EL (cell line): ENCODE measurements at regions not wholly inside any gene's neighbourhood (a gene's known extent, or its start where the extent isn't known, plus 50 kb on each side); places are given as distances from the start of the nearest gene placed in this dataset.

Experiments
- DNase-seq: peaks from one replicate; pipeline ENCODE4 v3.0.0-alpha.2; 2016

DNA sequence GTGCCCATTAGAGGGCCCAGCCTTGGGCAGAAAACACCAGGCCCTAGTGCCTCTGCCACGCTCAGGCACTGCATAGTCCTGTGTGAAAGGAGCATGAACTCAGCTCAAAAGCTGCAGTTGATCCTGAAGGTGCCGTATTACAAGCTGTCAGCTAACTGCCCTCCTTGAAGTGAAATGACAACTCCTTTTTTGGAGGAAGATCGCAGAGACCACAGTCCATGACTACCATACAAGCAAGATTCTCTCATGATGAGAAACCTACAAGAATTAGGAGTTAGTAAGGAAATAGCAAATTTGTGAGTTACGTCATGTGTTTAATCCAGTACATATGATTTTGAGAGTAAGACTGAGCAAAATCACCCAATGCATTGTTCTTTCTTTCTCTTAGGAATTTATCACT lies 513.9 kb upstream of the NR2F2 start:
- no peak for DNase-seq

DNA sequence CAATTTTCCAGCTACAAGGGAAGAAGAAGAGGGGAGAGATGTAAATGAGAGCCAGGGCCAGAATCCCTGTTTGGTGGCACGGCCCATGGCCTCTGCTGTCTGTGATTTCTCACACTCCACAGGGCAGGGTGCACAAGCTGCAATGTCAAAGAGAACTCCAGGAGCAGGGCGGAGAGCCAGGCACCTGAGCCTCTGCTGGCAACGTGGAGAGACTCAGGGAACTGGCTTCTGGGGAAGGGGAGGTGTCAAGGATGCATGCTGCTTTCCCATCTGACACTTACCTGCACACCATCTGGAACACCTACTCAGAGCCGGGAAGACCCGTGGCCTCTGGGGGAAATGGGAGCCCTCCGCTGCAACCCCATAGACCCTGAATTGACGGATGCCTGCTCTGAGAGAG lies 507.5 kb upstream of the NR2F2 start:
- DNase-seq: no peak

DNA sequence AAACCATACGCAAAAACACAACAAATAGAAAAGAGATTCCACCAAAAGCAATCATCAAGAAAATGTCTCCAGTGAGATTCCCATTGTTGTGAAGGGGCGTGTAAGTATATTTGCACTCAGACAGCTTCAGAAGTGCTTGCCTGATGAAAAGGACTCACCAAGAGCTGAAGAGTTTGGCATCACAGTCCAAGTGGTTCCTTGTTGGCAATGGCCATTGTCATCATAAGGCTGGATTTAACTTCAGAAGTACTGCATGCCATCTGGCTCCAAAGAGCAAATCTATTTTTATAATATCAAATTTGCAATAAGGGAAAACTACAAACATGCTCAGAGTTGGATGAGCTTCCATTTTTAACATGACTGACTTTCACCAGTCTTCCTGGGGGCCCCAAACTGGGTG lies 505.3 kb upstream of the NR2F2 start:
- no peak for DNase-seq

DNA sequence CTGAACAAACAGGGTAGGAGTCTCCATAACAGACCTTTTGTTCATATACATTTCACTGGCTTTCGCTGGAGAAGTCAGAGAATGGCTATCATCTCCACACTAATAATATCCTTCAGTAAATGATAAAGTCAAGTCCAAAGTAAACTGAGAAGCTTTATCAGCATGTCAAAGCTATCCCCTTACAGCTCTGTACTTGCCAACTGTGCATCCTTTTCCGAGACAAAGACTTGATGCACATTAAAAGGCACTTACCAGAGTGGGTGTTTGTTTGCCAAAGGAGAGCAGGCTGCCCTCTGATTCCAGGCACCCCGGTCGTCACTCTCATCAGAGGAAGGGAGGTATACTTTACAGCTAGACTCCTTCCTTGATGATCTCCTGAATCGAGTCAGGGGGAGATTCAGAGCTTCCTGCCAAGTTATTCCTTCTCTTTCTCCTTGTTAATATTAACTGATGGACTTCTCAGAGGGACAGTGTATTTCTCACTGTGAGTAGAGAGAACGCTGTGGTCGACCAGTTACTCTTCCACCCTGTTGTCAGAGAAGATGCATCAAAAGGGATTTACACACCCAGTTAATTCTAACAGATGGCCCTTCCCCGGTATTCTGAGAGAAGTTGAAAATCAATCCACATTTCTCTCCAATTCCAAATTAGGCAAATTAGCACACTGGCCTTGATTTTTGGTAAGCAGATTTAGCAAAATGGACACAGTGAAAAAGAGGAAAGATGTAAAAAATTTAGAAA lies 504.7 kb upstream of the NR2F2 start:
- DNase-seq: no peak

DNA sequence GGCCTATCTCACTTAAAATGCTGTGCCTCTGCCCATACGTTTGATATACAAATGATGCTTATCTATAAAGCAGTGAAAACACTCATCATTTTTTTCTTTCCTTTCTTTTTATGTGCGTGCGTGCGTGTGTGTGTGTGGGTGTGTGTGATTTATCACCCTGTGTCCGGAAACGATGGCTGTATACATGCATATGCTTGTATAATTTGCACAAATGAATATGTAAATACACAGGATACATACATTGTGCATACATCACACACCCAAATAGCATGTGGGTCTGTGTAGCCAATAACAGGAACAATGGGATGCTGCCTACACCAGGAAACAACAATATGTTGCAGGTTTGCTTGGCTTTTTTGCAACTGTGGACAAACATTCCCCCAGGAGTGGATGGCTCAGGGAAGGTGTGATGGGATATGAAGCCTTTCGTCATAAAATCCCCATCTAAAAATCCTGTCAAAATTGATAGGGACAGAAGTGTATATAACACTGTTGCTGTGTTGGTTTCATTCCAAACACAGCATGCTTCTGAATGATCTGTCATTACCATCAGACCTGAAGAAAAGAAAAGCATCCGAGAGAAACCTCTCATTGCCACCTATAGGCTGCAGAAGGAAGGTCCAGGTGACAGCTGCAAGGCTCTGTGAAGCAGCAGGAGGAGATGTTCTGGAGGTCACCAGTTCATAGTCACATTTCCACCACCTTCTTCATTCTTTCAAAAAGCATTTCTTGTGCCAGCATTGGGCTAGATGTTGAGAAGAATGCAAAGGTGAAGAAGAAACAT lies 503.9 kb upstream of the NR2F2 start:
- no peak for DNase-seq

DNA sequence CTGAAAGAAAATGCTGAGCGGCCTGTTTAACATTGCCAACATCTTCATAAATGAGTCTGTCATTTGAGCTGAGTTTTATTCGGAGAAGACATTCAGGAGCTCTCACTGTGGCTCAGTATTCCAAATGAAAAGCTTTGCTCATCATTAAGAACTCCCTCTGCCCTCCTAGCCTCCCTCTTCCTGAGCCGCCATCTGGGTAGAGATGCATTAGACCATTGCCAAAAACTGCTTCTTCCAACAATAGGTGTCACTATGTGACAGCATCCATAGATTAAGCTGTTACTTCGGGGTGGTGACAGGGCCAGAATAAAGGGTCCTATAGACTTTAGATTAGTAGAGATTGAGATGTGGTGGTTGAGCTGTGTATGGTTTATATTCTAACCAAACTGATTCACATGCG lies 501.4 kb upstream of the NR2F2 start:
- no peak for DNase-seq

DNA sequence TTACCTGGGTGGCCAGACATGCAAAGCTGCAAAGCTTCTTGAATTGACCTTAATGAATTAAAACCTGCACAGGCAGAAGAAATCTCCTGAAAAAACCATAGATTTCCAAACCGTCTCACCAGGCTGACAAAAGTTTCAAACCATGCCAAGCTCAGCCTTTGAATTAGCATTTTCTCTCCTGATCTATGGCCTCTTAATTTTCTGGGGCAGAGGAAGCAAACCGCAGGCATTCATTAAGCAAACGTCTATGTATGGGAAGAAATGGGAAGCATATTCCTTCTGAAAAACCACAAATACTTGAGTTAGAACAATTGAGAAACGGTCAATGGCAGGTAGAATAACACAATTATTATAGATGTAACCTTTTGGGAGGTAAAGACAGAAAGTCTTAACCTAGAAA lies 500.2 kb upstream of the NR2F2 start:
- DNase-seq: no peak

DNA sequence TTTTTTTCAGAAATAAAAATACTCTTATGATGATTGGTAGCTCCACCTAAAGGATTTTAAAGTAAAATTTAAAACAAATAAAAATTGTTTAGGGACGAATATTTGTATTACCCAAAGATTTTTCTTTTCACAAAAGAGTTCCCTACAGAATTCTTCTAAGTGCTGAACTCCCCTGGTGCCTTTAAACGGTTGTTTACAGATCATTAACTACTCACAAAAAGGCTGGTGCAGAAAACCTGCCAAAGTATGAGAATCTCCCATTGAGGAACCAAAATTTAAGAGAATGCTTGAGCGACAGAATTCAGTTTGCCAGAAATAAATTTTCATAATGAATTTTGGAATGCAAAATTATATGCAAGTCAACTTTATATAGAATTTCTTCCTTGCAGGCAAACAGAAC lies 497.8 kb upstream of the NR2F2 start:
- DNase-seq: no peak

DNA sequence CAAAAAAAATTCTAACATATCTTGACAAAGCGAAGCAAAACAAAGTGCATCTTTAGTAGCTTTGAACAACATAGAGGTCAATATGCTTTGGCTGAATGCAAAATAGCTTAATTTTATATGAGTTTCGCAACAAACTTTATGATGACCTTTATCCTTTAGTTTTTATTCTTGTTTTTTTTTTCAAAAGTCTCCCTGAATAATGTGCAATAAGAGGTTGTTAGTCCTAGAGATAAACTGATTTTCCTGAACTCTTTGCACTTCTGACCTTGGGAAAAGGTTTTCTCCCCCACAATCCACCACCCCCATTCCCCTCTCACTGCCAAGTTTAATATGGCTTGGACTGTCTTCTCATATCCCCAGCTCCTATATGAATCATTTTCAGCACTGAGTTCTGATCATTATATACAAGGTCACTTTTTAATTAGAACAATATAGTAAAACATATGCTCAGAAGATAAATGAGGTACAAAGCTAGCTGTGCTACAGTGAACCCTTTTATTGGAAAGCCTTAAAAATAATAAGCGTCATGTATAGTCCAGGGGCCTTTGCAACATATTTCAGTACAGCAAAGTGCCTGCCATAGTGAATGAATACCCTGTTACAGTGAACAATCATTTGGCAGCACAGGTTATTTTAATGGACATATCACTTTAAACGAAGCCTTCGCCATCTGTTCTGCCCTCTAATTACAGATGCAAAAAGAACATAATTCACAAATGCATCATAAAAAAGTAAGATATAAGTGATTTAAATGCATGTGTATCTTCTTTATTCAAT lies 496.3 kb upstream of the NR2F2 start:
- no peak for DNase-seq

DNA sequence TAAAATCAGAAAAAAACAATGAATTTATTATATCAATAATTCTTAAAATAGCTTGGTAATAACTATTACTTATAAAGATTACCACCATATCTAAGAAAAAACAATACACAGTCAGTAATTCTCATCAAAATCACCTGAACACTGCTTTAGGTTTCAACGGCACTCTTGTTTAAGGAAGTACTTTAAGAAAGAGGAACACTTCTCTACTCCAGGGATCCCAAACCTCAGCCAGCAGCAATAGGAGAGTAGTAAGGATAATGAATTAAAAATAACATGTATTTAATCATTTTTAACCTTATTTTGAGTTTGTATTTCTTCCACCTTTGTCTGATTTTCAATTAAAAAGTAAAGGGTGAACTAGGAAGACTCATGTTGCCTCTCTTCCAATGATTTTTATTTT lies 494.0 kb upstream of the NR2F2 start:
- no peak for DNase-seq

DNA sequence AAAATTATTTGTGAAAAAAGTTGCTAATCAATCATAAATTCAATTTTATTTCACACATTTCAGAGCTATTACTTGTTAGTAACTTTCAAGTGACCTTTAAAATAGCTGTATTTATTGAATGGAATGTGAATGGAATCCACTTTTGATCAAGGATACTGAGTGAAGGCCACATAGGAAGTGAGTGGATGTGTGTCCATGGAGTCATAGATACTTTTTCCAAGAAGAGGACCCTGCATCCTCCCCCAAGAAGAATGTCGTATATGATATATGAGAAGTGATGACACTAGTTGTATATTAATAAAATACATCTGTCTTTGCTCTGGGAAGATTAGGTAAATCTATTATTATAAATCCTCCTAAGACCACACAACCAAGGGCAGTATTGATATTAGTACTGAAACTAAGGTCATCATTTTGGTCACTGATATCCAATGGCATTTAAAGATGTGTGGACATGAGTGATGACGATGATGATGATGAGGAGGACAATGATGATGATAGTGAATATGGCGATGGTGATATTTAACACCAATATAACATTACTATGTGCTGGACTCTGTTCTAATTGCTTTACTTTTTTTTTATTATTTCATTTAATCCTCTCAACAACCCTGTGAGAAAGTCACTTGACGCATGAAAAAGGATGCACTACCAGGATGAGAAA lies 493.0 kb upstream of the NR2F2 start:
- no peak for DNase-seq

DNA sequence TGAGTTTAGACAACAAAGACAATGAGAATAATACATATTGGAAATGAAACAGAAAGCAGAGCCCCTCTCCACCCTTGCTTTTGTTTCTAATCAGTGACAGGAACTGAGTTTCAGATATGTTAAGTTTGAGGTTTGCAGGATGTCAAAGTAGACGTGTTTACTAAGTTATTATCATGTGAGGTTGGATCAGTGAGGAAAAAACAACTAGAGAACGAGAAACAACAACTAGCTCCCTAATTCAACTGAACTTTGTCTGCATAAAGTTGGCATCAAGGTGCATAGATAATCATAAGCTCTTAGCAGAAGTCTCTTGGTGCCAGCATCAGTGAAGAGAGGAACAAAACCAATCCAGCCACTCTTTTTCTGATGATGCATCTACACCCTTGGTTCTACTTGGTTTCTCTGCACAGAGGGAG lies 491.1 kb upstream of the NR2F2 start:
- no peak for DNase-seq

DNA sequence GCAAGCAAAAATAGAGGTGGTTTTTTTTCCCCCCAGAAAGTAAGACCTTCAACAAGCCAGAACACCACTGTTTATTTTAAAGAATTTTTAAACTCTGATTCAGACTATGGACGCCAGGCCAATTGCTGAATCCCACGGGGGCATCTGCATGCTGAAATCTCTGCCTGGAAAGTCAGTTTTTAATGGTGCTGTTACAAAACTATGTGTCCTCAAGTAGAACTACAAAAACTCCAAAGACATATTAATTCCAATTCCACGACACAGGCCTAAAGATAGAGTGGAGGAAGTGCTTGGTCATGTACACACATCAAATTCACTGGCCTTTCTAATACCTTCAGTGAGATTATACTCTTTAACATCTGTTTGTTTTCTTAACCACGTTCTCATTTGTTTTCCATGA lies 490.5 kb upstream of the NR2F2 start:
- peak; percentile 68 for DNase-seq

DNA sequence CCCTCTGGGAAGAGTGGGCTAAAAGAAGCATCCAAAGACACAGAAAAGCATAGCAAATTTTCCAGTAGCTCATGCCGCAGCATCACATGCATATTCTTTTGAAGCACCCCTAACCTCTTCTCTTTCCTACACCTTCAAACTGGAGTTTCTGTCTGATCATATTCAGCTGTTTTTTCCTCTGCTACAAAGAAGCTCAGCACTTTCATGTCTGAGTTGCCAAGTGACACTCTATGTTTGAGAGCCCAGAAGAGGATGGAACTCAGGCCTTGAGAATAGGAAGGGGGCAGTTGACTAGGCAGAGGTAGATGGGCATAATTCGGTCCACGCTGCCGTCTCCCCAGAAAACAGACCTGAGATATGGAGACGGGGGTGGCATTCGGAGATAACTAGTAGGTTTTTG lies 489.6 kb upstream of the NR2F2 start:
- DNase-seq: no peak

DNA sequence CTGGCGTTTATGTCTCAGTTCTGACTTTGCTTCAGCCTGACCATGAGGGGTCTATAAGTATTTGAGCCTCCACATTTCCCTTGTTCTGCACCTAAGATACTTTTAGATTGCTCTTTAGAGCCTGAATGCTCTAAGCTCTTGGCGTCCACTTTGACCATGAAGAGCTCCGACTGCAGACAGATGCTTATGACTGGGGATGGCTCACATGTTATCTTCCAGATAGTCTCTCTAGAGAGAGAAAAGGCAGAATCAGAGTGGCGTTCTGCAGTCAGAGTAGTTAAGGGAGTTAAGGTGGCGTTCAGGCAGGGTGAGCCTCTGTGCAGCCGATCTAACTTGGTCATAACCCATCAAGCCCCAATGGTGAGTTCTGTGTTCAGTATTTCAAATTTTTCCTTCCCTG lies 487.9 kb upstream of the NR2F2 start:
- no peak for DNase-seq

DNA sequence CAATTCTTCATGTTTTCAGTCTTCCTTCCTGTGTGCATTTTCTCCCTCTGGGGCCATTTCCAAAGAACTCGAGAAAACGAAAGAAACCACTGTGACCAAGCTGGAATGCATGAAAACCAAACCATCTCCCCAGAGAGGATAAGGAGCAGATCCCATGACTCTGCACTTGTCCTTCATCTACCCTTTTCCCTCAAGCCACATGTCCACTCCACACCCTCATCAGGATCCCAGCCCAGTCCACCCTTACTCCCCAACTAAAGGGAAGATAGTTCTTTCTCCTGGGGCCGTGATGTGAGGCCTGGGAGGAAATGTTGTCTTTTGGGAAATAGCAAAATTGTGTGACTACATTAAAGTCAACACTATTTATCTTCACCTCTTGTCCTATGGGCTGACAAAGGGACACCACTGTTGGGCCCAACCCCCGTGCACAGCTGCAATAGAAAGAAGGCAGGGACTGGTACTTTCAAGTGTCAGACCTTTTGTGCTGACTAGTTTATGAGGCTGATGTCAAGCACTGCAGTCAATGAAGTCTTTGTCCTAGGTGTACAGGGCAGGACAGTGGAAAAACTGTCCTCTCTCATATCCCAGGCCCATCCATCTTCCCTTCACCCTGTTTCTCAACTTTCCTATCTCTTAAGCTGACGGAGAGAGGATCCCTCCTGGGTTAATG lies 487.1 kb upstream of the NR2F2 start:
- peak; percentile 73 for DNase-seq

DNA sequence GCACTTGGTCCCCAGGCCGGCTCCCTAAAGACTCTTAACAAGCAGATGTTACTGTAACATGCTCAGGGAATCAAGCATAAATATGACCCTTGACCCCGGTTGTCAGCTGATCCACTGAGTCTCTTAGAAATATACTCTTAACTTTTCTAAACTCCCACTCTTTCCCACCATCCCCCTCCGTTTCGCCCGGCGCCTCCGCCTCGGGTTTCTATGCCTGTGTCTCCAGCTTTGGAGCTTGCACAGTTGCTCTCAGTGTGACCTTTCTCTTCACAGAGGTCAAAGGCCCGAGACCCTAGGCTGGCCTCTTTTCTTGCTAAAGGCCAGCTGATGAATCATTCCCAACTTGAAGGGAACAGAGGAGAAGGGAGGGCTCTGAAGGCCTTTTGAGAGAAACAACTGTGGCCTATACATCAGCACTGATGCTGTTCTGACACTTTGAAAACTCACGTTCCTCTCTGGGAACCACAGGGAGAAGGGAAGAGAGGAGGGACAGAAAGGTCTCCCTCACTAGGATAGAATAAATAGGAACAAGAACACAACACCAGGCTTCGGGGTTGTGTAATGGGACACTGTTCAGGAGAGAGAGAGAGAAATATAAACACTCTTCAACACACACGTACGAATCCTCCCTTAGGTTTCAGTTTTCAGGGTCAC lies 484.5 kb upstream of the NR2F2 start:
- DNase-seq: no peak

DNA sequence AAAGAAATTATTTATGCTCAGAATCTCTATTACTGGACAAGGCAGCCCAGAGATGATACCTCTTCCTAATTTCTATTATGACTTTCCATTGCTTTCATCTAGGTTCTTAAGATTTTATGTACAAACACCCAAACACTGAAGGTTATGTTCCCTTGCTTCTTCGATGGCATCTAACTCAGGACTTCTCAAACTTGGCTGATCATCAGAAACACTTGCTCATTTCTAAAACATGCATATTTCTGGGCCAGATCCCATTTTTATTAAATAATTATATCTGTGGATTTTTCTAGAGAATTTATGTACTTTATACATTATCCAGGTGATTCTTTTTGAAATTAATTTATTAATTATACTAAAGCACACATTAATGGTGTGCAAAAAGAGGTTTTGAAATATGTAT lies 482.4 kb upstream of the NR2F2 start:
- DNase-seq: no peak

DNA sequence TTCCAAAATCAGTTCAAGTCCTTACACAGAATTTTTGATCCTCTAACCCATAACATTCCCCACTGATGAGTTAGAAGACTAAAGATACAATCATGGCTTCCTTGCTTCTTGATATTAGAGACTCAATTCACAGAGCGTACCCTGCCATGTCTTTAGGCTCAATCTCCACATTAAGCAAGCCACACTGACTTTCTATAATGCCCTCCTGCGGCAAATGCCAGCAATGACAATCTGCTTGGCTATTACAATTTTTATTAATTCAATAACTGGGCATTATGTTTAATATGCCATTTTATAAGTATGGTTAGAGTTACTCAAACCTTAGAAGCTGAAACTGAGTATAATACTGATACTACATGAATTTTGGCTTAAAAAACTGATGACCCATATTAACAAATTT lies 479.7 kb upstream of the NR2F2 start:
- DNase-seq: no peak

DNA sequence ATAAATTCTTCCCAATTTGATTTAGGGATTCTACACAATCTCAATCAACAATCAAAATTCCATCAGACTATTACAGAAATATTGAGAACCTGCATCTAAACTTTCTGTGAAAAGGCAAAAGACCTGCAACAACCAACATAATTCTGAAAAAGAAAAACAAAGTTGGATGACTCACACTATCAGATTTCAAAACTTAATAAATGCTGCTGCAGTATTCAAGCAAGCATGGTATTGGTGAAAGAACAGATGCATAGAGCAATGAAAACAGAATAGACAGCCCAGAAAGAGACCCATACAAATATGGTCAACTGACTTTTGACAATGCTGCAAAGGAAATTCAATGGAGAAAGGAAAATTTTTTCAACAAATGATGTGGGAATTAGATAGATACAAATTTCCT lies 477.1 kb upstream of the NR2F2 start:
- DNase-seq: peak; percentile 17

DNA sequence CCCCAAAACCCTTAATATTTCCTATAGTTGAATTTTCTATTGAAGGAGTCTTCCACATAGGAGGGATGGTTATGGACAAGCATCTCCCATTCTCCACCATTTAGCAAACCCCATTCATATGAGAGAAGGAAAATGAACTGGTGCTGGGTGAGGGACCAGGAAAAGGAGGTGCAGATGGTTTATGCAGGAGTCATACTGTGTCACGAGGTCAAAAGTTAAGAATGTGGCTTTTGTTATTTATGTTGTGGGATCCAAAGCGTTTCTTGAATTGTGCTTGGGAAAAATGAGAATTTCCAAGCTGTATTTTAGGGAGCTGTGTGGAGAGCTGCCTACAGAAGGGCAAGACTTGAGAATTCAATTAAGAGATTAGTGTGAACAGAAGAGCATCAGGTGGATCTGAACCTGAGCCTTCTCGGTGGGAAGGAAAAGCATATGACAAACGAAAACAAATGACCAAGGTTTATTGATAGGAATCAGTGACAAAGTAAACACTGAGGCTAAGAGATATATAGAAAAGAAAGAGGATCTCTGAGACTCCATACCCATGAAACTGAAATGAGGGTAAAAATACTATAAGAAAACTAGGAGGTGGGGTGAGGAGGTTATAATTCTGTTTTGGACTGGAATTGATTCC lies 473.3 kb upstream of the NR2F2 start:
- DNase-seq: peak; percentile 87

DNA sequence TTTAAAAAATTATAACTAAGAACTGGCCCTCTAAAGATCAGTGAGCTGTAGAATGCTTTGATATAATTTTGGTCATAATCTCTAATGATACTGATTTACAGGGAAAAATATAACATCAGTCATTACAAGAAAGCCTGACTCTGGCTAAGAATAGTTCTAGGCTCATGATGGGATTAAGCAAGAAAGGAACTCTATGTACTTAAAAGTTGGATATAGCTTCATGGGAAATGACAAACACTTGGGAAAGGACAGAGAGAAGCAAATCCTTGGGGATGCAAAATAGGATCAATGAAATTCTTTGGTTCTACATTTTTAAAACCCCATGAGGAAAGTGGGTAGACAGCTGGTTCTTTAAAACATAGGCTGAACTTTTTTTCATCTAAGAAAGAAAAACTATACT lies 472.7 kb upstream of the NR2F2 start:
- no peak for DNase-seq
